Activated CD4-positive, alpha-beta T cell treated with anti-CD3 and anti-CD28 coated beads, Interleukin-10, Interleukin-2, amounts not matched to agents 100 ng/mL and 50 ng/mL, durations not matched to agents 16 hours and 8 hours (primary cell): ENCODE measurements at regions not wholly inside any gene's neighbourhood (a gene's known extent, or its start where the extent isn't known, plus 50 kb on each side); places are given as distances from the start of the nearest gene placed in this dataset.

Experiments
- DNase-seq: peaks from one replicate; pipeline ENCODE4 v3.0.0-alpha.2; 2020

GRCh38 chr15:85312929-85313331 is 67.5 kb upstream of the AKAP13 start:
- no peak for DNase-seq

- no peak for DNase-seq
These were observed 67.1 kb upstream of the AKAP13 start for GRCh38 chr15:85313339-85313738.

- no peak for DNase-seq
These were observed 66.3 kb upstream of the AKAP13 start for GRCh38 chr15:85314146-85314545.

- DNase-seq: no peak
These were observed 65.8 kb upstream of the AKAP13 start for GRCh38 chr15:85314633-85315032.

GRCh38 chr15:85316244-85316934 is 64.0 kb upstream of the AKAP13 start:
- DNase-seq: peak; percentile 67

GRCh38 chr15:85318048-85318731 is 62.2 kb upstream of the AKAP13 start:
- DNase-seq: peak; percentile 80

- DNase-seq: no peak
These were observed 61.7 kb upstream of the AKAP13 start for GRCh38 chr15:85318732-85319076.

- DNase-seq: no peak
These were observed 56.2 kb upstream of the AKAP13 start for GRCh38 chr15:85324202-85324601.

GRCh38 chr15:85325834-85326233 is 54.6 kb upstream of the AKAP13 start:
- DNase-seq: no peak

- no peak for DNase-seq
These were observed 54.1 kb upstream of the AKAP13 start for GRCh38 chr15:85326291-85326690.

- no peak for DNase-seq
These were observed 52.6 kb upstream of the AKAP13 start for GRCh38 chr15:85327820-85328219.

- DNase-seq: peak; percentile 69
These were observed 50.6 kb upstream of the AKAP13 start for GRCh38 chr15:85329561-85330422.
